Immature natural killer cell (primary cell): ENCODE measurements at regions not wholly inside any gene's neighbourhood (a gene's known extent, or its start where the extent isn't known, plus 50 kb on each side); places are given as distances from the start of the nearest gene placed in this dataset.

ENCODE experiments used
- DNase-seq, 3 donors: peaks; one replicate each; pipeline ENCODE4 v3.0.0; 2022; ENCODE audit warnings: mixed read lengths in 1 of 3
- H3K27ac Mint-ChIP-seq, 6 donors: one replicate each; pipeline ENCODE4 v1.8.0; 2020; ENCODE audit warnings: mixed read lengths in 6 of 6, mild to moderate bottlenecking in 5 of 6, inconsistent platforms in 4 of 6, moderate library complexity in 3 of 6
- H3K27me3 Mint-ChIP-seq, 3 donors: one replicate each; pipeline ENCODE4 v1.8.0; 2020 to 2021; ENCODE audit warnings: low read depth in 3 of 3, mild to moderate bottlenecking in 3 of 3, mixed read lengths in 3 of 3, moderate library complexity in 3 of 3, inconsistent platforms in 1 of 3
- H3K36me3 Mint-ChIP-seq, 3 donors: one replicate each; pipeline ENCODE4 v1.8.0; 2020; ENCODE audit warnings: mixed read lengths in 3 of 3, inconsistent platforms in 2 of 3, mild to moderate bottlenecking in 2 of 3
- H3K4me1 Mint-ChIP-seq, 2 donors: one replicate each; pipeline ENCODE4 v1.8.0; 2020; ENCODE audit warnings: inconsistent platforms in 2 of 2, mild to moderate bottlenecking in 2 of 2, mixed read lengths in 2 of 2, moderate library complexity in 1 of 2
- H3K4me3 Mint-ChIP-seq, 5 donors: one replicate each; pipeline ENCODE4 v1.8.0; 2020; ENCODE audit warnings: mild to moderate bottlenecking in 5 of 5, mixed read lengths in 5 of 5, inconsistent platforms in 3 of 5, moderate library complexity in 3 of 5
- H3K9me3 Mint-ChIP-seq, 6 donors: one replicate each; pipeline ENCODE4 v1.8.0; 2020; ENCODE audit warnings: mild to moderate bottlenecking in 6 of 6, mixed read lengths in 6 of 6, inconsistent platforms in 4 of 6, moderate library complexity in 3 of 6

DNA sequence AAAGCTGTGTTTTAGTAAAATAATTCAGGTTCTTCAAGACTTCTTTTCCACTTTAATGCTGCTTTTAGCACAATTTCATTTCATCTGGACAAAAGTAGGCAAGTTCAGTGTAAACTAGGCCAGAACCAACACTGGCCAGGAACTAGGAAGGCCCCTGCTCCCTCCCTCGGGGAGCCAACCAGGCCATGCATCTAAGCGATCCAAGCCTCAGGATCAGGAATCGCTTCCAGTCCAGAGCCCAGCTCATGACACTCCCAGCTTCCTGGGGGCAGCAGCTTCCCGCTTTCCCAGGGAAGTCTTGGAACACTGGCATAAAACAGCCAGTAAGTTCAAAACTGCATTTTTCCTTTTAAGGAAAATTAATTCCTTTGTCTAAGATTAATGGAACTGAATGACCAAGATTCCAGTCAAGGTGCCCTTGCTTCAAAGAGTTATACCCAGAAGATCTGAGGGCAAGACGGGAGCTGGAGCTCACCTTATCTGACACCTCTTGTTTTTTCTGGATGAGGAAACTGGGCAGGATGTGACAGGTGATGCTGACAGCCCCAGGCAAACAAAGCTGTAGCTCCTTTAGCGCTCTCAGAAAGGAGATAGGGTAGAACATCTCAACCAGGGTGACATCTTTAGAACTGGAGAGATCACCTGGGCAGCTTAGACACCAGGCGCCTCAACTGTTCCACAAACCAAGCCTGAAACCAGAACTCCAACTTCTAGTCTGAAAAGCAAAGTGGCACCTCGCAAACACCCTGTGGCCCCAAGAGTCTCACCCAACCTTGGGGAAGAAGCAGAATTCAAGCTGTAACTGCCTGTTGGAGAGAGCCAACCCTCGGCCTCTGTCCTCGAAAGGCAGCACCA is 61.4 kb upstream of the PNMA1 start:
- H3K27ac Mint-ChIP-seq: peak overlapping the region; percentile 12 to 86 (median 77)
- H3K27me3 Mint-ChIP-seq: peaks cover 0 to 10% (median 0%) of the 10 kb centered on the region in 3 donors
- no peak for DNase-seq
- peaks cover 0 to 2% (median 0%) of the 10 kb centered on the region in 6 donors for H3K9me3 Mint-ChIP-seq
- peaks cover 76 to 81% of the 10 kb centered on the region in 2 donors for H3K4me1 Mint-ChIP-seq
- H3K4me3 Mint-ChIP-seq: no peak overlapping the region
- no peaks in the 10 kb centered on the region for H3K36me3 Mint-ChIP-seq

DNA sequence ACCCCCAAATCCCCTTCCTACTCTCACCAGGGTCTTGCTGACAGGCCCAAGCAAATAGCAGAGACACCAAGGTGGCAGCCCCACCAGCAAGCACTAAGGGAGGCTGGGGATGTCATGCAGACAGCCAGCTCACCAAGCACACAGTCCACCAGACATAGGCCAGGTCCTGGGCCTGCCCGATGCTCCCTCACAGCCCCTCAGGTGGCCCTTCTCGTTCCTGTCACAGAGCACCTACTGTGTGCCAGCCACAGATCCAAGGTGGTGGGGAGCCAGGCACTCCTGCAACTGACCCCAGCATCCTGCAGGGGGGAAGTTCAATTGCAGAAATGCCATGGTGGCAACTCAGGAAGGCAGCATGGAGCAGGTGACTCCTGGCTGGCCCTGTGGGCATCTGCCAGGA is 60.5 kb upstream of the PNMA1 start:
- H3K4me1 Mint-ChIP-seq: peaks cover 79 to 84% of the 10 kb centered on the region in 2 donors
- H3K4me3 Mint-ChIP-seq: peak overlapping the region in 1 of 5 donors; percentile 7
- H3K27ac Mint-ChIP-seq: peak overlapping the region; percentile 75 to 90 (median 82)
- H3K36me3 Mint-ChIP-seq: no peaks in the 10 kb centered on the region
- DNase-seq: no peak
- H3K9me3 Mint-ChIP-seq: peaks cover 0 to 2% (median 0%) of the 10 kb centered on the region in 6 donors
- peaks cover 0 to 12% (median 0%) of the 10 kb centered on the region in 3 donors for H3K27me3 Mint-ChIP-seq

DNA sequence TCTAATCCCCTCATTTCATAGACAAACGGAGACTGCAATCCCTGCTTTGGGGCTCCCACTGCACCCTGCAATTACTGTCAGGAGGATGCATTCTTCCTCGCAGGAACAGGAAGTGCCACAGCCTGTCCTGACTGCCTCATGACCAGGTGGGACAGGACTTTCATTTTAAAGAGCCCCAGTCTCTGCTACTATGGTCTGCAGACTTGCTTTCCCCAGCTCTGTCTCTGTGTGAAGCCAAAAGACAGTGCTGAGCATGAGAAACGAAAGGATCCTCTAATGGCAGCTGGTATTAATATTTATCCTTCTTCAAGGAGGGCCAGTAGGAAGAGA is 60.0 kb upstream of the PNMA1 start:
- Mint-ChIP-seq H3K9me3 (peaks cover 0 to 2% (median 0%) of the 10 kb centered on the region in 6 donors), H3K4me1 (peaks cover 81 to 86% of the 10 kb centered on the region in 2 donors), H3K4me3 (peak overlapping the region in 1 of 5 donors; percentile 7), H3K27me3 (peaks cover 0 to 12% (median 0%) of the 10 kb centered on the region in 3 donors), H3K36me3 (no peaks in the 10 kb centered on the region), H3K27ac (peak overlapping the region; percentile 73 to 90 (median 81))
- no peak for DNase-seq

DNA sequence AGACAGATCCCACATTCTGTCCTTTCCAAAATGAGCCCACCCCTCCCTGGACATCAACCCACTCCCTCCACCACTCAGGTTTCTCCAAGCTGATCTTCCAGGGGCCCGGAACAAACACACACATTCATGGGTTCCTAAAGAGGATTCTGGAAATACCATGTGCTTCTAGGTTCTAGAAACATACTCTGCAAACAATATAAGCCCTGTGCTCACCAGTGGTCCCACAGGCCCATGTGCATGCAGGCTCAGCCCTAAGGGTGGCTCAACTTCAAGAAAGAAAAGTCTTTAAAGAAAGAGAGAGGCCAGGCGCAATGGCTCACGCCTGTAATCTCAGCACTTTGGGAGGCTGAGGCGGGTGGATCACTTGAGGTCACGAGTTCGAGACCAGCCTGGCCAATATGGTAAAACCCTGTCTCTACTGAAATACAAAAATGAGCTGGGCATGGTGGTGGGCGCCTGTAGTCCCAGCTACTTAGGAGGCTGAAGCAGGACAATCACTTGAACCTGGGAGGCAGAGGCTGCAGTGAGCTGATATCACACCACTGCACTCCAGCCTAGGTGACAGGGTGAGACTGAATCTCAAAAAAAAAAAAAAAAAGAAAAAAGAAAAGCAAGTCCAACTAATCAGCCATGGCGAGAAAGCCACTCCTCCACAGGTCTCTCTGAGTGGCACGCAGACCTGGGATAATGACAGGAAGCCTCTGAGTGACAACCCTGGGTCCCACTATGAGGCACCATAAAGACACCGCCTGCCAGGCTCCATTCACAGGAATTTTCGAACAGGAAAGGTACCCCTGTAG is 59.5 kb upstream of the PNMA1 start:
- H3K36me3 Mint-ChIP-seq: no peaks in the 10 kb centered on the region
- H3K27ac Mint-ChIP-seq: peak overlapping the region; percentile 43 to 89 (median 86)
- no peak for DNase-seq
- peaks cover 0 to 2% (median 0%) of the 10 kb centered on the region in 6 donors for H3K9me3 Mint-ChIP-seq
- H3K4me3 Mint-ChIP-seq: no peak overlapping the region
- H3K27me3 Mint-ChIP-seq: peaks cover 0 to 8% (median 0%) of the 10 kb centered on the region in 3 donors
- H3K4me1 Mint-ChIP-seq: peaks cover 83 to 87% of the 10 kb centered on the region in 2 donors

DNA sequence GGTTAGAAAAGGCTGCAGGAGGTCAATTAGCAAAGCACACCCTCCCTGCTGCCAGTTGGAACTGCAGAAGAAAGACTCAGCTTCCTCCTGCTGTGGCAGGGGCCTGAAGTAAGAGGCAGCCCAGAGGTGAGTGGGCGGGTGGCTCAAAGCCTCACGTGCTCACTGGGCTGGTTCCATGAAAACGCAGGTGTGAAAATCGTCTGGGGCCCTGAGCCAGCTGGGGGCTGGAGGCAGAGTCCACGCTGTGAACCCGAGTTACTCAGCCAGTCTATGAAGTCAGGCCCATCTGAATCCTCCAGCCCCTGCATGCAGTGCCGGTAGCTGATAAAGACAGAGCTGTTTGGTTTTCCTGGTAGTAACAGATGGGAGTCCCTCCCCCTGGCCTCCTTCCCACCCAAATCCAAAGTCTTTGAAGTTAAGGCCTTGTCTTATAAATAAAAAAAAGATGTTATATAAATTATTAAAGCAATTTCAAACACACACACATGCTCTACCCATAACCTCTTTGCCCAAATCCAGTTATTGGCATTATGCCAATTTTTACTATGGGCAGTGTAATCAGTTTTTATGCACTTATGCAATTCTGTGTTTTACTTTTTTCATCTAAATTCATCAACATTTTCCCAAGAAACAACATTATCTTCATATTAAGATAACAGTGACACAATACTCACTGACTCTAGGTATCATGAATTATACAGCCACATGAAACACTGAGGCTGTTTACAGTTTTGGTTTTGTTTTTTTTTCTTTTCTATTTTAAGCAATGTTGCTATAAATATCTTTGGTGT is 57.9 kb upstream of the PNMA1 start:
- peak; percentile 61 to 66 (median 65) for DNase-seq
- Mint-ChIP-seq H3K9me3 (no peaks in the 10 kb centered on the region), H3K27ac (peak overlapping the region; percentile 86 to 92 (median 88)), H3K4me3 (peak overlapping the region; percentile 53 to 66 (median 56)), H3K36me3 (no peaks in the 10 kb centered on the region), H3K4me1 (peaks cover 71 to 72% of the 10 kb centered on the region in 2 donors), H3K27me3 (peaks cover 0 to 8% (median 0%) of the 10 kb centered on the region in 3 donors)

DNA sequence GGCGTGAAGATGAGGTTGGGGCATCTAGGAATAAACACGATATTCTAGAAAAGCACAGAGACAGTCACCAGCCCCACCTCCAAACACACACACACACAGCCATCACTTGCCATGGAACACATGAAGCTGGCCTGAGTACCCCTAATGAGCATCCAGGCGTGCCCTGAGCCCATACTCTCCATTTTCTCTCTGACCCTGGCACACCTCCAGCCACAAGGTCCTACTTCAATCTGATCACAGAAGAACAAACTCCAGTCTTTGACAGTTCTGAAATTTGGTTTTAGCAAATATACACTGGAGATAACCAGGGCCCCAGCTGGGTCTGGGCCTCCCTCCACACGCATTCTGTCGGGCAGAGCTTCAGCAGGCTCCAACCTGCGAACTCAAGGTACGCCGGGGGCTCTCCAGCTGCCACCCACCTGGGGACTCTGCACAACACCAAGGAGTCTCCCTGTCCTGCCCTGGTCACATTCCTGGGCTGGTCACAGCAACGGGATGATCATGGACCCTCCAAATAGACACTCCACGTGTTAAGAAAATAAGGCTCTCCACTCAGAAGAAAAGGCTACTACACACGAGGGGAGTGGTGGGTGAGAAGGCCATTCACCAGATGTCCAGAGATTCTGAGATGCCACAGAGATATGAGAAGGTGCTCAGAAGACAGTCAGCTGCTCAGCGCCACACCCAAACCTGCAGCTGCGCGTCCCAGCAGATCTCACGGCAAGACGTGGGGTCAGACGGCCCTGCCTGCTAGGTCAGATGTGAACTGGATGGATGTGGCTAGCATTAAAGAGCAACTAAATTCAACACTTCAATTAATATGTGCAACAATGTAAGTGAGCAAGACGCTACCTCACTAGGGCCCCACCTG is 57.0 kb upstream of the PNMA1 start:
- Mint-ChIP-seq H3K27ac (peak overlapping the region; percentile 83 to 92 (median 88)), H3K4me3 (peak overlapping the region; percentile 53 to 59 (median 56)), H3K4me1 (peaks cover 70 to 73% of the 10 kb centered on the region in 2 donors), H3K9me3 (no peaks in the 10 kb centered on the region), H3K27me3 (peaks cover 0 to 8% (median 0%) of the 10 kb centered on the region in 3 donors), H3K36me3 (no peaks in the 10 kb centered on the region)
- DNase-seq: no peak

DNA sequence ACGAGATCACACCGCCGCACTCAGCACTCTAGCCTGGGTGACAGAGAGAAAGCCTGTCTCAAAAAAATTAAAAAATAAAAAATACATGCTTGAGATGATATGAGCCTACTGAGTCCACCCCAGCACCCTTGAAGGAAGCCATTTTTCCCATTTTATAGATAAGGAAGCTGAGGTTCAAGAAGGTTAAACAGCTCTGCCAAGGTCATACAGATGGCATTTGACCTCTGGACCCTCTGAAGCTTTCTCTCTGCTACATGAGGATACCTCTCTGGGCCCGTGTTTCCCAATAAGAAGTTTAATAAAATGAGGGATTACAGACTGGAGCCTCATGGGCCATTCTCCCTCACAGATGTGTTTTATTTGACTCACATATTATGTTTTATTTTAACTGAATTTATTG is 53.9 kb upstream of the PNMA1 start:
- no peaks in the 10 kb centered on the region for H3K36me3 Mint-ChIP-seq
- H3K4me3 Mint-ChIP-seq: no peak overlapping the region
- H3K9me3 Mint-ChIP-seq: no peaks in the 10 kb centered on the region
- H3K4me1 Mint-ChIP-seq: peaks cover 65 to 68% of the 10 kb centered on the region in 2 donors
- no peak for DNase-seq
- H3K27me3 Mint-ChIP-seq: peaks cover 0 to 9% (median 0%) of the 10 kb centered on the region in 3 donors
- H3K27ac Mint-ChIP-seq: no peak overlapping the region

DNA sequence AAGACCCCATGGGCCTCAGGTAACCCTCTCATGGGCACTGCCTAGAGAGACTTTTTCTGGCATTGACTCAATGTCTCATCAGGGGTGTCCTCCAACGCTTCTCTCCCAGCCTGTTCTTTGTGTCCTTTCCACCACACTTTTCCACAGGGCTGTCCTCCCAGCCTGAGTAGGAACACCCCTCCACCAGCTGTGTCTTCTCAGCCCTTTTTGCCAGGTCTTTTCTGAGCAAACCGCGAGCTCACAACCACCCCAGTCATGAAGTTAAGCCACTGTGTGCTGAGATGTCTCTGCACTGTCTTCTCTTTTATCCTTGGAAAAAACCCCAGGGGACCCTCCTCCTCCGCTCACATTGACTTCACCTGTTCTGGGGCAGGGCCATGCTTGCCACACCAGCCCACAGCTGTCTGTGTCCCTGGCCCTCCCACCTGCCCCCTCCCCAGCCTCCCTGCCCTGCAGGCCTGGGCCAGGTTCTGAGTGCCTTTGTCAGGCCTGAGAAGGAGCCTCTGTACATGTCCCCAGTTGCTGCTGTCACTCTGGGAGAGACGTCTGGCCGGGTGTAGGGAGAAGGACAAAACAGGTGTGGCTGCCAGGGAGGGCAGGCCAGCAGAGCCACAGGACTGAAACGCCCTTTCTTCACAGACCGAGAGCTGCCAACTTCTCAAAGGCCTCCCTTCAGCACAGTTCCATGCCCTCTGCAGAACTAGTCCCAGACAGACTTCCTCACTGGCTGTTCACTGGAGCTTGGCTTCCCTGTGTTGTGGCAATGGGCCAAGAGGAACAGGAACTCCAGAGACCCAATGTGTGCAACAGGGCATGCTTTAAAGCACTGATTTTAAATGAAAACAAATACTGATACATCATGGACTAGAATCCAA is 50.5 kb upstream of the PNMA1 start:
- H3K4me1 Mint-ChIP-seq: peaks cover 63 to 64% of the 10 kb centered on the region in 2 donors
- H3K27me3 Mint-ChIP-seq: peaks cover 9 to 16% (median 12%) of the 10 kb centered on the region in 3 donors
- no peaks in the 10 kb centered on the region for H3K36me3 Mint-ChIP-seq
- no peaks in the 10 kb centered on the region for H3K9me3 Mint-ChIP-seq
- H3K27ac Mint-ChIP-seq: peak overlapping the region; percentile 36 to 99 (median 75)
- DNase-seq: no peak
- no peak overlapping the region for H3K4me3 Mint-ChIP-seq
